ENCODE measurements at regions not wholly inside any gene's neighbourhood (a gene's known extent, or its start where the extent isn't known, plus 50 kb on each side); places are given as distances from the start of the nearest gene placed in this dataset.

DNA sequence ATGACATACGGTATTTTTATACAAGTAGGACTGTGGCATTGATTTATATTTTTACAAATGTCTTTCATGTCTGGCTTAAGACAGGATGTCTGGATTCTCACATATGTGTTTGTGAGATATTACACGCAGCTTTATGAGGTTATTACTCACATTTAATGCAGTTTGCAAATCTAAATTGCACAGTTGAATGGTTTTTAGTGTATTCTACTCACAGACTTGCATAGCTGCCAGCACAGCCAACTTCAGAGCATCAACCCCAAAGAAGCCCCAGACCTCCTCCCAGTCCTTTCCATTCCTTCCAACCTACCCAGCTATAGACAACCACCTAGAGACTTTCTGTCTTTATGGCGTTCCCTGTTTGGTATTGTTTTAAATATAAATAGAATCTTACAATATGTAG, 193.8 kb upstream of the SHH start:
- Histone ChIP-seq H3K27ac (no peak overlapping the region), H3K36me3 (no peaks in the 10 kb centered on the region), H3K9me3 (ENCODE audit: severe bottlenecking) (peaks cover 4% of the 10 kb centered on the region), H3K4me3 (ENCODE audit: low read depth, low read length) (no peak overlapping the region), H3K27me3 (ENCODE audit: insufficient read depth, low read depth, severe bottlenecking) (peaks cover 94% of the 10 kb centered on the region)
- DNase-seq = no peak
- TF ChIP-seq, protein P1, sequence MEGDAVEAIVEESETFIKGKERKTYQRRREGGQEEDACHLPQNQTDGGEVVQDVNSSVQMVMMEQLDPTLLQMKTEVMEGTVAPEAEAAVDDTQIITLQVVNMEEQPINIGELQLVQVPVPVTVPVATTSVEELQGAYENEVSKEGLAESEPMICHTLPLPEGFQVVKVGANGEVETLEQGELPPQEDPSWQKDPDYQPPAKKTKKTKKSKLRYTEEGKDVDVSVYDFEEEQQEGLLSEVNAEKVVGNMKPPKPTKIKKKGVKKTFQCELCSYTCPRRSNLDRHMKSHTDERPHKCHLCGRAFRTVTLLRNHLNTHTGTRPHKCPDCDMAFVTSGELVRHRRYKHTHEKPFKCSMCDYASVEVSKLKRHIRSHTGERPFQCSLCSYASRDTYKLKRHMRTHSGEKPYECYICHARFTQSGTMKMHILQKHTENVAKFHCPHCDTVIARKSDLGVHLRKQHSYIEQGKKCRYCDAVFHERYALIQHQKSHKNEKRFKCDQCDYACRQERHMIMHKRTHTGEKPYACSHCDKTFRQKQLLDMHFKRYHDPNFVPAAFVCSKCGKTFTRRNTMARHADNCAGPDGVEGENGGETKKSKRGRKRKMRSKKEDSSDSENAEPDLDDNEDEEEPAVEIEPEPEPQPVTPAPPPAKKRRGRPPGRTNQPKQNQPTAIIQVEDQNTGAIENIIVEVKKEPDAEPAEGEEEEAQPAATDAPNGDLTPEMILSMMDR (IDR thresholded peaks at IDR 0.05; ENCODE audit: low read depth, low read length) = no peak

GRCh38 chr7:156005202-156005691, 193.0 kb upstream of the SHH start:
- no peak overlapping the region for H3K4me3 ChIP-seq (ENCODE audit: low read depth, low read length)
- DNase-seq = no peak

DNA sequence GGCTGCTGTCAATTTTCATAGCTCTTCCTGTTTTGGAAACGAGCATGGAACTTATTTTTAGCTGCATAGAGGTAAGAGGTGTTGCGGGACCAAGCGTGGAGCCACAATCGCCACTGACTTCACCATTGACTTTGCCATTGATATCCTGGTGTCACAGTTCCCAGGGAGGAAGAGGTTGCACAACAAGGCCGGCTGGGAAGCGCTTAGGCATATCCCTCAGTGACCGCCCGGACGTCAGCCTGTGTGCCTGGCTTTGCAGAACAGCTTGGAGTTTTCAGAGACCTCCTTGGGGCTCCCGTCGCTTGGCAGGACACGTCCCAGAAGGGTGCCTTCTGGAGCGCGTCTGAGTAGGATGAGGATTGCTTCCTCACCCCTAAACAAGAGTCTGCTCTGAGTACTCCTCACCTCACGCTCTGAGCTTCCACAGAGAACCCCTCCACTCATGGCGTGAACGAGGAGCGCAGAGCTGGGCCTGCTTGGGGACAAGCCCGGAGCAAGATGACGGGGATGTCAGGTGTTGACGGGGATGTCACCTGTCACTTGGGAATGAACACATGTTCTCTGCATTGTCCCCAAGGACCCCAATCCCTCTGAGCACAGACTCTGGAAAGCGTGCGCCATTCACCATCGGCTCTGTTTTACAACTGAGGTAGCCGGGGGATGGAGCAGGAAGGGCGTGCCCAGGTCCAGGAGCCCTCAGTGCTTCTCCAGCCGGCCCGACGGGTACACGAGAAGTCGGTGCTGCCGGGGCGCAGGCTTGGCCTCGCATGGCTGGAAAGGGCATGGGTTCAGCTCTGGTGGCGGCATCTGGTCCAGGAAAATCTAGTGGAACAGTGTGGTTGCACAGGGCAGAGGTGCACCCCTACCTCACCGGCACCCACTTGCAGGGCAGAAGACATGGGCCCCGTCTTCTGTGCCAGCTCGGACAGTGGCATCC, 192.3 kb upstream of the SHH start:
- TF ChIP-seq, protein P1 (IDR thresholded peaks at IDR 0.05; ENCODE audit: low read depth, low read length) = no peak
- H3K9me3 ChIP-seq (ENCODE audit: severe bottlenecking) = peaks cover 3% of the 10 kb centered on the region
- peaks cover 96% of the 10 kb centered on the region for H3K27me3 ChIP-seq (ENCODE audit: insufficient read depth, low read depth, severe bottlenecking)
- no peaks in the 10 kb centered on the region for H3K36me3 ChIP-seq
- H3K4me3 ChIP-seq (ENCODE audit: low read depth, low read length) = no peak overlapping the region
- H3K27ac ChIP-seq = no peak overlapping the region
- DNase-seq = no peak

More at GRCh38 chr7:156005202-156005691, 193.0 kb upstream of the SHH start:
- H3K36me3 ChIP-seq = no peaks in the 10 kb centered on the region
- peaks cover 5% of the 10 kb centered on the region for H3K9me3 ChIP-seq (ENCODE audit: severe bottlenecking)
- TF ChIP-seq, protein P1 (IDR thresholded peaks at IDR 0.05; ENCODE audit: low read depth, low read length) = no peak
- H3K27me3 ChIP-seq (ENCODE audit: insufficient read depth, low read depth, severe bottlenecking) = peaks cover 94% of the 10 kb centered on the region
- no peak overlapping the region for H3K27ac ChIP-seq

GRCh38 chr7:156003220-156004162, 191.2 kb upstream of the SHH start:
- TF ChIP-seq, protein P1 (IDR thresholded peaks at IDR 0.05; ENCODE audit: low read depth, low read length) = no peak
- Histone ChIP-seq H3K9me3 (ENCODE audit: severe bottlenecking) (peaks cover 3% of the 10 kb centered on the region), H3K27ac (no peak overlapping the region), H3K27me3 (ENCODE audit: insufficient read depth, low read depth, severe bottlenecking) (peaks cover 99% of the 10 kb centered on the region), H3K4me3 (ENCODE audit: low read depth, low read length) (no peak overlapping the region), H3K36me3 (no peaks in the 10 kb centered on the region)
- no peak for DNase-seq

DNA sequence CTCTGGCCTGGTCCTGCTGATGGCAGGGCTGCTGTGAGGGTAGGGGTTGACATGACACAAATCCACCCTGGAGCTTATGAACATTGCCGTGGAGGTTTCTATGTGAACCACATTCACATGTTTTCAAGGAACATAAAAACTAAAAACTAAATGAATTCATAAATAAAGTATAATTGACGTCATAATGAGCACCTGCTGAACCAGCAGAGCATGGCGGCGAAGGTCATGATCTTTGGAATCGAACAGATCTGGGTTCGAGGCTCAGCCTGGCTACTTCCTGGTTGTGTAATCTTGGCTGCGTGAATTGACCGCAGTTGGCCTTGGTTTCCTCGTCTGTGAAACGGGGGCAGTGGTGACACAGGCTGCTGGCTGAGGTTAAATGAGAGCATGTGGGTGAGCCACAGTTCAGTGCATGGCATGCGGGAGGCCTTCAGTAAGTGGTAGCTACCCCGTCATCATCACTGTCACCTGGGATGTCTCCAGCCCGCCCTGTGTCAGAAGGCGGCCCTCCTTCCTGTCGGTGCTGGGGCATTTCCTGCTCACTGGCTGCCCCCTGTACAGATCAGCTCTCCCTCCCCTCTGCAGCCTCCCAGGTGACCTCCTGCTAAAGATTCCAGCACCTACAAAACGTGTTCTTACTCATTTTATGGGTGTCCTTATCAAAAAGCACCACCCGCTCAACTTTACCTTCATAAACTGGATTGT, 190.3 kb upstream of the SHH start:
- Histone ChIP-seq H3K27me3 (ENCODE audit: insufficient read depth, low read depth, severe bottlenecking) (peaks cover 98% of the 10 kb centered on the region), H3K9me3 (ENCODE audit: severe bottlenecking) (peaks cover 3% of the 10 kb centered on the region), H3K27ac (no peak overlapping the region), H3K4me3 (ENCODE audit: low read depth, low read length) (no peak overlapping the region), H3K36me3 (no peaks in the 10 kb centered on the region)
- TF ChIP-seq, protein P1 (IDR thresholded peaks at IDR 0.05; ENCODE audit: low read depth, low read length) = no peak
- DNase-seq = no peak
